Retinal pigment epithelial cell (primary cell): ENCODE measurements at regions not wholly inside any gene's neighbourhood (a gene's known extent, or its start where the extent isn't known, plus 50 kb on each side); places are given as distances from the start of the nearest gene placed in this dataset.

ENCODE experiments used
- DNase-seq: peaks from one replicate; pipeline ENCODE4 v3.0.0-alpha.2; 2010; ENCODE audit warnings: low read depth
- H3K4me3 ChIP-seq: 2 replicates; pipeline ENCODE4 v1.5.1; 2011; ENCODE audit warnings: mild to moderate bottlenecking, low read length, control low read depth, moderate library complexity
- CTCF ChIP-seq: conservative IDR thresholded peaks from 2 replicates; pipeline ENCODE4 v1.5.1; 2011; ENCODE audit warnings: low read depth, low read length, control low read depth, inconsistent platforms

GRCh38 chr10:113303544-113304146, 249.2 kb upstream of the HABP2 start:
- no peak for TF ChIP-seq CTCF
- no peak for DNase-seq

GRCh38 chr10:113304726-113305125, 248.1 kb upstream of the HABP2 start:
- no peak for TF ChIP-seq CTCF
- DNase-seq: no peak

More at GRCh38 chr10:113303544-113304146, 249.2 kb upstream of the HABP2 start:
- H3K4me3 ChIP-seq: no peak overlapping the region

GRCh38 chr10:113305871-113306270, 247.0 kb upstream of the HABP2 start:
- DNase-seq: no peak
- TF ChIP-seq CTCF: no peak
- H3K4me3 ChIP-seq: no peak overlapping the region

More at GRCh38 chr10:113304726-113305125, 248.1 kb upstream of the HABP2 start:
- no peak overlapping the region for H3K4me3 ChIP-seq

- DNase-seq: no peak
- TF ChIP-seq CTCF: no peak
- no peak overlapping the region for H3K4me3 ChIP-seq
These were observed 243.1 kb upstream of the HABP2 start for GRCh38 chr10:113309791-113310190.

- DNase-seq: no peak
- H3K4me3 ChIP-seq: no peak overlapping the region
- TF ChIP-seq CTCF: no peak
These were observed 242.5 kb upstream of the HABP2 start for GRCh38 chr10:113310347-113310746.

GRCh38 chr10:113313048-113313602, 239.7 kb upstream of the HABP2 start:
- no peak for TF ChIP-seq CTCF
- no peak for DNase-seq
- no peak overlapping the region for H3K4me3 ChIP-seq

- no peak for TF ChIP-seq CTCF
- DNase-seq: no peak
- H3K4me3 ChIP-seq: no peak overlapping the region
These were observed 239.1 kb upstream of the HABP2 start for GRCh38 chr10:113313722-113314121.
